Eye (tissue), 1 donor: ENCODE measurements at regions not wholly inside any gene's neighbourhood (a gene's known extent, or its start where the extent isn't known, plus 50 kb on each side); places are given as distances from the start of the nearest gene placed in this dataset.
A peak's percentile ranks its signal among the peaks of the same experiment; 100 is the strongest.

Source experiments
- DNase-seq: peaks from one replicate; pipeline ENCODE4 v3.0.0-alpha.2; 2015

DNA sequence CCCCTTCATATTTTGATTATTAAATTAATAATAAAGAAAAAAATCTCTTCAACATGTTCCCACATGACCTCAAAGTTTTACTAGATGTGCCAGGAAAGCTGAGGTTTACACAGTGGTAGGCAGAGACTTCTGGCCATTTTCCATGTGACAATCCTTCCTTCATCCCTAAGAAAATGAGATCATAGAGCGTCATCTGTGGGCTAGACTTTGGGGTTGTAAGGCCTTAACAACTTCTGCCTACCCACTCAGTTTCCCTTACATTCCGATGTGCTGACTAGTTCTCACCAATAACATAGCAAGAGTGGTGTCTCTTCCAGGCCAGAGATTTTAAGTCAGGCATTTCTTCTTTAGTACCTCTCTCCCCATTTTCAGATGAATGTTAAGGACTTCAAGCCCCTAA lies 171.1 kb upstream of the PHF14 start:
- no peak for DNase-seq

DNA sequence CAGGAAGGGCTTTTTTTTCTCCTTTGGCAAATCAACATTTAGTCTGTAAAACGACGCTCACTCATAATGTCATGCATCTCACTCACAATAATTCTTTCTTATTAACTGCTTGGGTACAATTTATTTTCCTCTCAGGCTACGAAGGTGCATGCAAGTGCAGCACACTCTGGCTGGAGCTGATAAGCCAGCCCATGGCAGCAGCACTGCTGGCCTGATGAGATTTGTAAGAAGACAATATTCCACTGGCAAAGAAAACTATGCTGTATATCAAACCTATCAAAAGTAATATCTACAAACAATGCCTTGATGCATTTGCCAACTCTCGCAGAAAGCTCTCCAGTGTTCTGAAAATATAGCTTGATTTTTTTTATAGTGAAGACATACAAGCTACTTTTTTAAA lies 170.0 kb upstream of the PHF14 start:
- DNase-seq, result no peak

DNA sequence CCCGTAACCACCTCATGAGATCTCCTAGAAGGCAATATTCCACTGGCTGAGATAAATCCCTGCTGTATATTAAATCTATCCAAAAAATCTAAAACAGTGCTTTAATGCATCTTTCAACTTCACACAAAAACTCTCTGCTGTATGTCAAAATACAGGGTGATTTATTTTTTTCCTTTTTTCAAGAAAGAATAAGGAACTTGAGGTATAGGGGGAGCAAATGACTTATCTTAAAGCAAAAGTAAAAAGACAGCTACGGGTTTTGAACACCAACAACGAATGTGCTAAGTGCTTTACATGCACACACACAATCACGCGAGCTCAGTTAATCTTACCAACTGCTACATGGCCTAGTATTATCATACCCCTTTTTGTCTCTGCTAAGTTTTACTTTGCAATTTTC lies 168.9 kb upstream of the PHF14 start:
- no peak for DNase-seq

DNA sequence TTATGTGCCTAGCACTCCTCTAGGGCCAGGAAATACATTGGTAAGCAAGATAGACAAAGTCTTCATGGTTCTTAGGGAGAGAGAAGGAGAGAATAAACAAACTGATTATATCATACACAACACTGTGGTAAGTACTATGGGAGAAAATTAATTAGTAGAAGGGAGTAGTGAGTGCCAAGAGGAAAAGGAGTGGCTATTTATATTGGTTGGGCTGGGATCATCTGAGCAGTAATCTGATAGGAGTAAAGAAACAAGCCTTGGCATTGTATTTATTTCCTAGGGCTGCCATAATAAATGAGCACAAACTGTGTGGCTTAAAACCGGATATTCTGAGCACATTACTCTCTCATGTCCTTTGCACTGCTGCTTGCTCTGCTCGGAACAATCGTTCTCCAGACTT lies 158.1 kb upstream of the PHF14 start:
- no peak for DNase-seq

DNA sequence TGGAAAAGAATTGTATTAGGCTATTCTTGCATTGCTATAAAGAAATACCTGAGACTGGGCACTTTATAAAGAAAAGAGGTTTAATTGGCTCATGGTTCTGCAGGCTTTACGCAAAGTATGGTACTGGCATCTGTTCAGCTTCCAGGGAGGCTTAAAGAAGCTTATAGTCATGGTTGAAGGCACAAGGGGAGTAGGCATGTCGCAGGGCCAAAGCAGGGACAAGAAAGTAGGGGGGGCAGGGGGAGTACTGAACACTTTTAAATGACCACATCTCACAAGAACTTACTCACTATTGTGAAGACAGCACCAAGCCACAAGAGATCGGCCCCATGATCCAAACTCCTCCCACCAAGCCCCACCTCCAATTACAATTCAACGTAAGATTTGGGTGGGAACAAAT lies 152.5 kb upstream of the PHF14 start:
- DNase-seq, result no peak

- DNase-seq, result no peak
Measured at GRCh38 chr7:10824154-10824553, 149.5 kb upstream of the PHF14 start.

DNA sequence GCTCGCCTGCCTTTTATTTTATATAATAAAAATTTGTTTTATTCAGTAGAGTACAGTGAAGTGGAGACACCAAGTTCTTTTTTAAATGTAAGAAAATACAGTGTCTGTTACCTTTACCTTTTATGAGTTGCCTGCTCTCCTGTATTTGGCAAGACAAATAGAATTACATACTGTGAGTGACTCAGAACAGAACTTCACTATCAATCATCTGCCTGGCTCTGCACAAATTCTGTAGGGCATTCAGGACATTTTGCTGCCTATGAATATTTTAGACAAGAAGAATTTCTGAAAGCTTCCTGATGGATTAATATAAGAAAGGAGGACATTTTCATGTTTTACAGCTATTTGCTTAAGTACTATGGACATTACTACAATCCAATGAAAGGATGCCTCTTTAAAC lies 135.4 kb upstream of the PHF14 start:
- DNase-seq, result no peak

GRCh38 chr7:10845225-10845624 lies 128.4 kb upstream of the PHF14 start:
- no peak for DNase-seq

DNA sequence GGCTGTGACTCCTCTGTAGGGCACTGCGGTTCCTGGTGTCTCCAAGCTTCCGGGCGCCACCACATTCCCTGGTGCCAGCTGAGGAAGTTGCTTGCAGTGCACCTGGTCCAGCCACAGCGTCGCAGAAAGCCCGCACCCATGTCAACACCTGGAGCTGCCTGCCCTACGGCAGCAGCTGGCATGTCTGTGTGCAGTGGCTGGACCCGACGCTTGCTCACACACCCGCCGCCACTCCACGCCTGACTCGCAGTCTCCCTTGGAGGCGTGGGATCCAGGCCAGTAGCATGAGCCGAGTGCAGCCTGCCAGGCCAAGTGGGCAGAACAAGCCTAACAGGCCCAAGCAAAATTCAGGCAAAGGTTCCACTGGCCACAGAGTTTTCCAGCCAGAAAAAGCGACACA lies 118.1 kb upstream of the PHF14 start:
- DNase-seq, result no peak

GRCh38 chr7:10860516-10860915 lies 113.2 kb upstream of the PHF14 start:
- DNase-seq, result no peak

DNA sequence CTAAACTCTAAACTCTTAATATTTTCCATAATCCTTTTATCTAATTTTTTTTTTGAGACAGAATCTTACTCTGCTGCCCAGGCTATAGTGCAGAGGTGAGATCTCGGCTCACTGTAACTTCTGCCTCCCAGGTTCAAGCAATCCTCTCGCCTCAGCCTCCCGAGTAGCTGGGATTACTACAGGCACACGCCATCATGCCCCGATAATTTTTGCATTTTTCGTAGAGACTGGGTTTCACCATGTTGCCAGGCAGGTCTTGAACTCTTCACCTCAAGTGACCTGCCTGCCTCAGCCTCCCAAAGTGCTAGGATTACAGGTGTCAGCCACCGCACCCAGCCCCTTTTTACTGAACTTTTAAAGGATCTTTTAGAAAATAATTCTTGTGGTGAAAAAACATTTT lies 110.2 kb upstream of the PHF14 start:
- DNase-seq, result no peak

- DNase-seq, result no peak
Measured at GRCh38 chr7:10874666-10875065, 99.0 kb upstream of the PHF14 start.

- no peak for DNase-seq
Measured at GRCh38 chr7:10875080-10875479, 98.6 kb upstream of the PHF14 start.

GRCh38 chr7:10888861-10889260 lies 84.8 kb upstream of the PHF14 start:
- no peak for DNase-seq

DNA sequence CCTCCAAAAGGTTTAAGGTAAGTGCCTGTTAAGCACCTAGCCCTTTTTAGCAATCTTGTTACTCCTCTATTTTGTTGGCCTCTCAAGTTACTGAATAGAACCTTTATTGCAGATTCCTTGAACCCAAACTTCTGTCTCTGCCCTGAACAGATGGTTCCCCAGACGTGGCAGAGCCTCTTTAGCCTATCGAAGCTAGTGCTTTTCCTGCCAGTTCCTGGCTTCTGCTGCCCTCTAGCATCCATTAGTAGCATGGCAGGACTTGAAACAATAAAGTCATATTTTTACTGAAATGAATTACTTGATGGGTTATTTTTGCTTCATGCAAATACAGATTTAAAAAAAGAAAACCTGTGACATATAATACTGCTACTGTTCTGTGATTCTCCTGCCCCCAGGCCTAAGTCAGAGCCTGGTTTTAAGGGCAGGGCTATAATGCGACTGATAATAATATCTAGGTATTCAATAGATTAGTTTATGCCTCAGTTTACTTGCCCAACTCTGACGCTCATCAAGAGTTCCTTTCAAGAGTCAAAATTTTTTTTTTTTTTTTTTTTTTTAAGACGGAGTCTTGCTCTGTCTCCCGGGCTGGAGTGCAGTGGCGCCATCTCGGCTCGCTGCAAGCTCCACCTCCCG lies 84.3 kb upstream of the PHF14 start:
- peak; percentile 75 for DNase-seq

- no peak for DNase-seq
Measured at GRCh38 chr7:10908600-10908999, 65.1 kb upstream of the PHF14 start.

- no peak for DNase-seq
Measured at GRCh38 chr7:10910447-10910846, 63.2 kb upstream of the PHF14 start.

DNA sequence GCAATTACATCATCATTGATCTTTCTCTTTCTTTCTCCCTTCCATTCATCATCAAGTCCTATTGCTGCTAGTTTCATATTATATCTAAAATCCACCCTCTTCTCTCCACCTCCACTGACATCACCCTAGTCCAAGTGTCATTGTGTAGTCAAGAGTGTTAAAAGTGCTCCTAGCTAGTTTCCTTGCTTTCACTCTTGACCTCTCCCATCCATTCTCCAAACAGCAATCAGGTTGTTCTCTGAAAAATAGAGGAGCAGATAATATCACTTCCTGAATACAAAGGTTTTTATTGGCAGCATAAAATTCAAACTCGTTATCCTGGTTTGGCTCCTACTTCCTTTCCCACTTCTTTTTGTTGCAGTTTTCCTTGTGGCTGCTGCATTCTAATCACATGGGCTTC lies 61.6 kb upstream of the PHF14 start:
- no peak for DNase-seq

- no peak for DNase-seq
Measured at GRCh38 chr7:10913457-10913856, 60.2 kb upstream of the PHF14 start.

- DNase-seq, result no peak
Measured at GRCh38 chr7:10918093-10918590, 55.5 kb upstream of the PHF14 start.

GRCh38 chr7:10919923-10920322 lies 53.7 kb upstream of the PHF14 start:
- DNase-seq, result no peak
